Keratinocyte (primary cell): ENCODE measurements at regions not wholly inside any gene's neighbourhood (a gene's known extent, or its start where the extent isn't known, plus 50 kb on each side); places are given as distances from the start of the nearest gene placed in this dataset.

Source experiments
- EZH2 ChIP-seq: IDR thresholded peaks from one replicate; pipeline ENCODE4 v1.6.1; 2012; ENCODE audit warnings: inconsistent platforms, mild to moderate bottlenecking, low read length, moderate library complexity
- TF ChIP-seq, protein P1 (sequence below), 3 experiments: IDR thresholded peaks in 1 of 3; conservative IDR thresholded peaks in 1 of 3; optimal IDR thresholded peaks in 1 of 3; 2 replicates in 2 of 3; 3 replicates in 1 of 3; pipeline versions ENCODE3 to v1.5.1; 2011; ENCODE audit warnings: low read length in 3 of 3, mild to moderate bottlenecking in 3 of 3, moderate library complexity in 2 of 3, control low read depth in 1 of 3, inconsistent platforms in 1 of 3; ENCODE audit not compliant: insufficient read depth in 2 of 3; ENCODE audit errors: extremely low read depth in 1 of 3

DNA sequence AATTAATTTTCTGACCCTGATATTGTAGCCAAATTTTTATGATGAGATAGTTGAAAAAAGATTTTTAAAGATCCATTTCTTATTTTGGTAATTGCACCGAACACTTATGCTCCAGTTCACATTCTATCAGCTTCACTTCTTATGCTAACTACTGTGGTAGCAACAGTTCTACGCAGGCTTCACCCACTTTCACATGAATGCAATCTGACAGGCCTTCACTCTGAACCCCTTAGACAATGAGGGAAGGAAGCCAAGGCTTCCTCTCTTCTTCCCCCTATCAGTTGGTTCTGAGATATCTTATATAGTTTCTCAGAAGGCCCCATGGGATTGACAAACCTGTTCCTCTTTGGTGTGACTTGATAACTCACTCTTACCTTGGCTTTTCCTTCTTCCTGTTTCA, 185.8 kb downstream of the CETN3 start:
- no peak for TF ChIP-seq EZH2
- TF ChIP-seq, protein P1, sequence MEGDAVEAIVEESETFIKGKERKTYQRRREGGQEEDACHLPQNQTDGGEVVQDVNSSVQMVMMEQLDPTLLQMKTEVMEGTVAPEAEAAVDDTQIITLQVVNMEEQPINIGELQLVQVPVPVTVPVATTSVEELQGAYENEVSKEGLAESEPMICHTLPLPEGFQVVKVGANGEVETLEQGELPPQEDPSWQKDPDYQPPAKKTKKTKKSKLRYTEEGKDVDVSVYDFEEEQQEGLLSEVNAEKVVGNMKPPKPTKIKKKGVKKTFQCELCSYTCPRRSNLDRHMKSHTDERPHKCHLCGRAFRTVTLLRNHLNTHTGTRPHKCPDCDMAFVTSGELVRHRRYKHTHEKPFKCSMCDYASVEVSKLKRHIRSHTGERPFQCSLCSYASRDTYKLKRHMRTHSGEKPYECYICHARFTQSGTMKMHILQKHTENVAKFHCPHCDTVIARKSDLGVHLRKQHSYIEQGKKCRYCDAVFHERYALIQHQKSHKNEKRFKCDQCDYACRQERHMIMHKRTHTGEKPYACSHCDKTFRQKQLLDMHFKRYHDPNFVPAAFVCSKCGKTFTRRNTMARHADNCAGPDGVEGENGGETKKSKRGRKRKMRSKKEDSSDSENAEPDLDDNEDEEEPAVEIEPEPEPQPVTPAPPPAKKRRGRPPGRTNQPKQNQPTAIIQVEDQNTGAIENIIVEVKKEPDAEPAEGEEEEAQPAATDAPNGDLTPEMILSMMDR (optimal IDR thresholded peaks at IDR 0.05 in 1 of 3, IDR thresholded peaks at IDR 0.05 in 1 of 3, conservative IDR thresholded peaks at IDR 0.05 in 1 of 3; ENCODE audit: extremely low read depth in 1 of 3, insufficient read depth in 2 of 3, low read length in 3 of 3) = no peak
